HG03066 (cell line): ENCODE measurements at regions not wholly inside any gene's neighbourhood (a gene's known extent, or its start where the extent isn't known, plus 50 kb on each side); places are given as distances from the start of the nearest gene placed in this dataset.

Source experiments
- ATAC-seq: cut with Tn5 transposase; IDR thresholded peaks from one replicate; pipeline ENCODE4 v1.9.1; 2021; ENCODE audit warnings: low read depth; ENCODE audit not compliant: unreplicated experiment

DNA sequence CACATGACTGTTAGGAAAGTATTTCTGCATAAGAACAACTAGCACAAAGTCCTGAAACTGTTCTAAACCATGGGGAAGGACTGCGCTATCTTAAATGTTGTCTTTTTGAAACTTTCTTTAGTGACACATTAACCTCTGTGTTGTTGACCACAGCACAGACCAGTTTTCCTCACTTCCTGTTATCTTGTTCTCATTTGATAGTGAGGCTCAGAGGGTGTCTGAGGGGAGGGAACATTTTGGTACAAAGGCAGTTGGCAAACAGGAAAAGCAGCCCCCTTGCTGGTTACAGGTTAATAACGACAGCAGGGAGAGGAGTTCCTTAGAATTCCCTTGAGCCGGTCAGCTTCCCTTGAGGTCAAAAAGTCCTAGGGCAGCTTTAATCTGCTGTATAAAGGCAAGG, 143.5 kb upstream of the BMP2 start:
- ATAC-seq: peak; percentile 99

DNA sequence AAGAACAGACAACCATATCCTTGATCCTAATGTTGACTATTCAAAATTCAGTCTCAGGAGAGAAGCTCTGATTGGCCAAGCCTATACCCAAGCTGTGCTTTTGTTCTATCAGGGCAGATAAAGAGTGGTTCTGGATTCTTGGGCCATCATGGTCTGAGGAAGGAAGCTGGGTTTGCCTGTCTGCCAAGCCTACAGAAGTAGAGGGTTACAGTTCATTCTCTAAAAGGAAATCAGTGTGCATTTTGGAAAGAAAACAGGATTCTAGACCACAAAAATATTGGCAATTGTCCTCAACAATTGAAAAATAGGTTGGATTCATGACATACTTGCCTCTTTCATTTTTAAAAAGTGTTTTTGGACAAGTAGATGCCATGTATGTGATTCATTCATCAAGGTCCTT, 145.4 kb upstream of the BMP2 start:
- no peak for ATAC-seq

DNA sequence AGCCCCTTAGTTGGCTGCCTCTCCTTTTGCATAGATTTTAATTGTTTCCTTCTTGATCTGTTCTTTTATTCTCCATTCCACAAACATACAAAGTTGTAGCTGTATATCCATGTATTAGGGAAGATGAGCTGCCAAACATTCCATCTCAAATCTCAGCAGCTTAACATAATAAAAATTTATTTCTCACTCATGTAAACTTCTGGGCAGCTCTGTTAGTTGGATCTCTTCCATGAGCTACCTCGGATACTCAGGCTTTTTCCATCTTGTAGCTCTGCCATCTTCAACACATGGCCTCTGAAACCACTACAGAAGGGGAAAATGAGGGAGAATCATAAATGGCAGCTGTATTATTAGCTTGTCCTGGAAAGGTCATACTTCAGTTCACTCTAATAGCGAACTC, 149.4 kb upstream of the BMP2 start:
- ATAC-seq: no peak

DNA sequence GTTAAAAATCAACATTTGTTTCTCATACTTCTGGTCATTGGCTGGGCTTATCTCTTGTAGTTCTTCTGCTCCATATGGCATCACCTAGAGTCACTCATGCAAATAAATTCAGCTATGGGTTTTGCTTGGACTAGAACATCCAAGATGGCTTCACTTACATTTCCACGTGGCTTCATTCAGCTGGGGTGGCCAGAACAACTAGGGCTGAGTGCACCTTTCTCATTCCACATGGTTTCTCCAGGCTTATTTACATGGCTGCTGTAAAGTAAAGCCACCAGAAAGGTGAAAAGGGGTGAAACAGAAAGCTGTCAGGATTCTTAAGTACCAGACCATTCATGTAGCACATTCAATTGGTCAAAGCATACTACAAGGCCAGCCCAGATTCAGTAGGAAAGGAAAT, 151.1 kb upstream of the BMP2 start:
- no peak for ATAC-seq

DNA sequence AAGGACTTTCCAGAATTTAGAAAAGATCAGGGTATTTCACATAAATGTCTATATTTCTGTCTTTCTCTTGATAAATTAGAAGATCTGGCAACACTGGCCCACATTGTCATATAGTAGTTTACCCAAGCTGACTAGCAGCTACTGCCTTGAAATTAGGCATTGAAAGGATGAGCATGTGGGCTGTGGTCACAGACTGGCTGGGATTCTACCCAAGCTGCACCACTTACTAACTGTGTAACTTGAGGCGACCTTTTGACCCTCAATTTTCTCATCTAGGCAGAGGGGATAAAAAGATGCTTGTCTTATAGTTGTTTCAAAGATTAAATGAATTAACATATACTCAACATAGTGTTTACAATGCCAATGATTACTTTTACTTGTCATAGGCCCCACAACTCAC, 152.7 kb upstream of the BMP2 start:
- ATAC-seq: no peak

DNA sequence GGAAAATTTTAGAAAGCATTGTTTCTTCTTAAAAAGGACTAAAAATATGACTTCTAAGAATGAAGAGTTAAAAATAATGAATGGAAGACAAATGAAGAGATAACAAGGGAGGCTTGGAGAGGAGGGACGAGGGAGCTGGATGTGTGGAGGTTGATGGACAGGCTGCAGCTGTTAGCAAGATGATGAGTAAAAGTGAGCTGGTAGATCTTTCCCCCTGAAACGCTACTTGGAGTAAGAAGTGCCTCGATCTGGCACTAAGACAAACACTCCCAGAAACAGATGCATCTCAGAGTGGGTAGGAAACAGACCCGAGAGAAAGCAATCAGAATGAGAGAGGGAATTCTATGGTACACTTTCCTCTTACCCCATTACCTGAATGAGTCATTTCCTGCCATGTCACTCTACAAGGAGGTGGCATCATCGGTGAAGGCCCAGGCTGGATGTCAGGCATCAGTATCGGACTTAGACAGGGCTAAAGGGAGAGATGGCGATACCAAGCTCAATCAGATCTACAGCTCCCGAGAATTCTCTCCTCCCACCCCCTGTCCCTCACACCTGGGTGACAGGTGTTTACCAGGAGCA, 154.1 kb upstream of the BMP2 start:
- ATAC-seq: no peak

DNA sequence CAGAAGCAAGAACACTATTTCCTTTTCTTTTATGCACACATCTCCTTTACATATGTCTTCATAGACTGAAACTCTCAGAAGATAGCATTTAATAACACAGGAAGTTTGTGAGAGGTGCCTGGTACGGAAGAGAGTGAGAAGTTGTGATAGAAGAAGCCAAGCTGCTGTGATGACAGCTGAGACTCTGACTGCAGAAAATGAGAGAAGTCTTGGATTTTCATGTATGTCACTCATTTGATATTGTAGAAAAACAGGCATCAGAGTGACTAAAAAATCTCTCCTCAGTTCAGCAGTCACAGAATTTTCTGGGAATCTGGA, 154.9 kb upstream of the BMP2 start:
- no peak for ATAC-seq

DNA sequence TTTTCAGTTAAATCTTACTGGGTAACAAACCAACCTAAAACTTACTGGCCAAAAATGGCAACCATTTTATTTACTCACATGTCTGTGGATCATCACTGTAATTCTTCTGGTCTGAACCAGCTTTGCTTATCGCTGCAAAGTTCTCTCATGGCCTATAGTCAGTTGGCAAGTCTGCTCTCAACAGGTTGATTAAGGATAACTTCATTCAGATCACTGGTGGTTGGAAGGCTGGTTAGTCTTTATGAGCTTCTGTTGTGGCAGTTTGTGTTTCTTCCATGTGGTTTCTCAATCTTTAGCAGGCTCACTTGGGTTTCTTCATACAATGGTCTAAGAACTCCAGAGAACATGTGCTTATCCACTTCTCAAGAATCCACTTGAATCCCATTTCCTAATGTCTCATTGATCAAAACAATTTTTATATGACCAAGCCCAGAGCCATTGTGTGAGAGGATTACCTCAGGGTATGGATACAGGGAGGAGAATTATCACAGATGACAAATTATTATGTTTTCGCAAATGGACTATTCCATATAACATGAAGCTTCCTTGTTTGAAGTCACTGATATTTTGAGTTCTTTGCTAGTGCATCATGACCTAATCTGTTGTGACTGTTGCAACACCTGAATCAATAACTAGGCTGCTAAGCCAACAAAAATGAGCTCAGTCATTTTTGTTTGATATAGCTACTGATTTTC, 155.4 kb upstream of the BMP2 start:
- no peak for ATAC-seq

DNA sequence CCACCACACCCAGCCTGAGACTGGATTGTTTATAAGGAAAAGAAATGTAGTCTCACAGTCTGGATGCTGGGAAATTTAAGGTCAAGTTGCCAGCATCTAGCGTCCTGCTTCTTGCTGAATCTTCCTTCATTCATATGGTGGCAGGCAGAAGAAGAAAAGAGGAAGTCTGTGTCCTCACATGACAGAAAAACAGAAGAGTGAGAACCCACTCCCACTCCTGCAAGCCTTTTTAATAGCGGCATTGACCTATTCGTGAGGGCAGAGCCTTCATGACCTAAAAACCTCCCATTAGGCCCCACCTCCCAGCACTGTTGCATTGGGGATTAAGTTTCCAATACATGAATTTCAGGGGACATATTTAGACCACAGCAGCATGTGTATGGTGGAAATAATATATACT, 160.8 kb upstream of the BMP2 start:
- ATAC-seq: no peak

DNA sequence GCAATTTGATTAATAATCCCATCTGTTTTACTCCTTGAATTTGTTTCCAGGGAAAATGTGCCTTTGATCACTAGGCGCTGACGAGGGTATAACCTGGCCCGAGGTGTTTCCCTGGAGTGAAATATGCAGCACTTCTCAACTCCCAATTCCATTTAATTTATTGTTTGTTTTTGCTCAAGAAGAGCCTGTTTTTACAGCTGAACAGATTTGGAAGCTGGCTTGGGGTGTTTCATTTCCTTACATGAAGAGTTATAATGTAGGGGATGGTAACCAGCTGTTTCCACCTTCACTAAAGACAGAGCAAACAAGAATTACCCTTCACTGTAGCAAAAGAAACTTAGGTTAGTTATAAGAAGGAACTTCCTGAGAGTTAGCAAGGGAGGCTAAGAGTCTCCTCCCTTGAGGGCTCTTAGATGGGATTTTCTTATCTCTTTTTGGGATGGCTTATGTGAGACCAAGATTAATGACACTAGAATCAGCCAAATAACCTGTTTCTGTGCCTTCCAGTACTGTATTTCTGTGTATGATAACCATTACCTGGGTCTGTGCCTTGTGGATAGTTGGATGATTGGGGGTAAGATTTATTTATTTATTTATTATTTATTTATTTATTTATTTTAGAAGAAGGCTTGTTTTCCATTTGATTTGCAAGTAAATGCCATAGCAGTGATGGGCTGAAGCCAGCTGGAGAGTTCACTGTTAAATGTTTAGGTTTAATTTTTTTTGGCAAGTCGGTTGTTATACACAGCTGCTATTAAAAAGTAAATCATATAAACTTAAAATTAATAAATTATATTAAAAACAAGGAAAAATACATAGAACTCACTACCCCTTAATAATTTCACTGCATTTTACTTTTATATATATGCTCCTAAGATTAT, 162.2 kb upstream of the BMP2 start:
- ATAC-seq: no peak

DNA sequence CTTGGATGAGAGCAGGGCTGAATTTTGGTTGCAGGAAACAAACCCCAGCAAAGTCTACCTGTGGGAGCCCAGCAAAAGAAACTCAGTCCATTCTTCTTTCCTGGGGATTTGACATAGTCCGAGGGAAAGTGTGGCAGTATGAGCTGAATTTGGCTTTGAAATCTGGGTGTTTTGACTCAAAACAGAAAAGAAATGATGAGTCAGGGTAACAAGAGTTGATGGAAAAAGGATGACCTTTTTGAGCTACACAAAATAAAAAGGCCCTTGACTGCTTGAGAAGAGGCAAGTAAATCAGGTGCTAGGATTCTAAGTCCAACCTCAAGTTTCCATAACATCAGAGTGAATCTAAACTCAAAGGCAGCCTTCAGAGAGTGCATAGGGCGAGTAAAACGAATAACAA, 163.3 kb upstream of the BMP2 start:
- ATAC-seq: no peak

DNA sequence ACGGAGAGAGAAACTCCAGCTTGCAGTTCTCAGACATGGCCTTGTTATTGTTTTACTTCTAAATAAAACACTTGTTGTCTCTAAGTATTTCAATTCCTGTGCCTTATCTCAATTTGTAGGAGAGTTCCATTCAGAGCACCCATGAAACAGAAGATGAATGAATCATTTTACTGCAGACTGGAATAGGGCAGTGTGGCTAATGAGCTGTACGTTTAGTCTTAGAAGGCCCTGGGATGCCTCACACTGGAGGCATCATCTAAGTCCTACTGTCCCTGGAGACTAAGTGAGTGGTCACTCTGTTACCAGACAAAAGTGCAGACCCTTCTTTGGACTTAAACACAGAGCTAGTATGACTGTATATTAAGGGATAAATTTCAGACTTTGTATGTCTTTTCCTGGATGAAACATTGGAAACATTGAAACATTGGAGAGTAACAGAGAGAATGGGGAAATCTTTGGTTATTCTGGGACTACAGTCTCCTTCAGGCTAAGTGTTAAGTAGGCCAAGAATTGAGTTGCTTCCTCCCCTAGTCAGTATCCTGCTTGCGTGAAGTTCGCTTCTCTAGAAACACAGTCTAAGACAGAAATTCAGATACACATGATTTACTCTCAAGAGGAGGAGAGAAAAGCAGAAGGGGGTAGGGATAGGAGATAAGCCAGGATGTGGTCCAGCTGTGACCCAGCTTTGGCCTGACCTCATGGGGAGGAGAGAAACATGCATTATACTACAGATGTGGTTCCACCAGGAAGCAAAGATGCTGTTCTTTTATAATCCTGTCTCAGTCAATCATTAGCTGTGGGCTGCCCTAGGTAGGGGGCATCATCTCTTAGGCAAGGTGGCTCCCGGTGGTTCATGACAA, 167.4 kb upstream of the BMP2 start:
- ATAC-seq: no peak

DNA sequence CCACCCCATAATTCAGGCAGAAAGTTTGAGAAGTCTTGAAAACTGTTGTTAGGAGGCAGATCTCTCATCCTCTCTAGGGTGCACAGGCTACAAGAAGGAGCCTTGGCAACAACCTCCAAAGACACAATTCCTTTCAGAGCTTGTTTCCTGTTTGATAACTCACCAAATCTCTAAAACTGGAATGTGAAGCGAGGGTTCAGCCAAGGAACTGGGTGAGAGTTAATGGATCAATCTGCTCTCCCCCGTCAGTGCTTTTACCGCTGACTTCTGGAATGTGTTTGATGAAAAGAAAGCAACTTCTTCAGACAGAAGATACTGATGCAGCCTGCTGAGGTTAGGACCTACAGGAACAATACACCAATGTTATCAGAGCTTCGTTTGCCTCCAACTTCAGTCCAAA, 171.8 kb upstream of the BMP2 start:
- ATAC-seq: no peak

DNA sequence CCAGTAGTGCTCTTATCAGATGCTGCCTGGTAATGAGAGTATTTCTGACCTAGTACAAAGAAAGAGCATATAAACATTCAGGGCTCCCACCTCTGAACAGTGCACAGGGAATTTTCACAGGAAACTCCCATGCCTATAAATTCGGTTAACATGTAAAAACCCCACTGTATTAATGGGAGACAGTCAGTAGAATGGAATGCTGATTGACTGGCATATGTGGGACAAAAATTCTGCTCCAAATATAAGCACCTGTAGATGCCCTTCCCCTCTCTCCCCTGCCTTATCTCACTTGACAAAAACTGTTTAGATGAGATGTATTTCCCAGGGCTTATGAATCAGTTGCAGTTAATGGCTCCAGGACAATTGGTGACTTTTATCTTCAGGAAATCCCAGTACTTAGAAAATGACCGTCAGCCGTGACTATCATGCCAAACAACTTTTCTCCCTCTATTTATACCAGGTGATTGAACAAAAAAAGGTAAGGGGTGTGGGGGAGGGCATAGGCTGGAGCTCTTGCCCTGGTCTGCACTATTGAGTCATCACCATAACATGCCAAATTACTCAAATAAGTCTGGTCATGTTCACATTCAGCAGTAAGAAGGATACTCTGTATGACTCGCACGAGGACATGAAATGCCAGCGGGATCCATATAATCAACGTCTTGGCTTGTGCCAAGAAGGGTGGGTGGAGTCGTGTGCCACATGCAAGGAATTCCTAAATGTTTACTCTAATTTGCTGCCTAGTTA, 176.4 kb upstream of the BMP2 start:
- no peak for ATAC-seq

DNA sequence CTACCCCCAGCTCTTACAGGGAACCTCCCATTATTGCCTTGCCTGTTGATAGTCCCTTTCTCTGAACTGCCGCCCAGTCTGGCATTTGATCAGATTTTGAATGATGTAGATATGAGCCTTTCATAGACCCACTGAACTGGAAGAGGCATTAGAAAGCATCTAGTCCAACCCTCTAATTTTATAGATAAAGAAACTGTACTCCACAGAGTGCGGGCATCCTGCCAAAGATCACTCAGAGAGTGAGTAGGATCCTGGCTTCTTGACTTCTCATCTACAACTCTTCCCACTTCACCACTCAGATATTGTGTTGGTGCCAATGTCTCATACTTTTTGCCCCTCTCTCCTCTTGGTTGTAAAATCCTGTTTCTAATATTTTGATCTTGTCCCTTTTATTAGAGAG, 179.2 kb upstream of the BMP2 start:
- no peak for ATAC-seq

DNA sequence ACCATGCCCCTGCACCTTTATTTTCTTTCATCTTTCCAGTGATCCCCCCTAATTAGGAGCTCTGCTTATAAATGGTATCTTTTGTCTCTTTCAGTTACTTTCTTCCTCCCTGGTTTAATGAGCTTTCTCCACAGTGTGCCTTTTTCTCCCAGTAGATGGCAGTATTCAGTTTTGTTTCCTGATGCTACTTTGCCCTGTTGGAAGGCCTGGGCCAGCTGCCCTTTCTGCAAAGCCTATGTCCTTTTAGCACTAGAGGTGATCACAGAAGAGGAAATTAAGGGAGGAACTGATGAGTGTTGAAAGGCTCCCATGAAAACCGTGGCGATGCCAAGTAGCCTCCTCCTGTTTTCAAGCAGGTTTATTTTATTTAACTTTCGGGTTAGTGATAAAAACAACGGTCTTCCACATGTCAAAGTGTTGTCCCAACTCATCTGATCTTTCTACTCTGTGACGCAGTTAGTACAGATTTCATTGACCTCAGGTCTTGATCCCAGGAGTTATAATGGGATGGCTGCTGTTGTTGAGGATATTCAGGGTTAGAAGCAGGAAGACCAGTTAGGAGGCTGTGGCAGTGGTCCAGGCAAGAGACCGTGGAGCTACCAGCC, 184.2 kb upstream of the BMP2 start:
- ATAC-seq: peak; percentile 71

DNA sequence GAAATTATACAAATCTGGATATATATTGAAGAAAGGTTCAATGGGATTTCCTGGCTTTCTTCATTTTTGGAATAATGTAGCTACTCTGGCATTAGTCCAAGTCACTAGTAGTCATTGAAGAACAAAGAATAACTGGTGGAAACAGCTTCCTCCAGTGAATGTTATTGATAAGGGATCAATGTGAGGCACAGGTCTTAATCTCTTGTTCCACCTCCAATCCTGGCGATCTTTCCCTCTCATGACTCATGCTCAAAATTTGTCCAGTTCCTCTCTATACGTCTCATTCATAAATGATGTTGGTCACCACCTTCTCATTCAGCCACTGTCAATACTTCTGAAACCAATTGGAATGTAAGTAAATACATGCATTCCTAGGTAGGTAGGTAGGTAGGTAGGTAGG, 185.0 kb upstream of the BMP2 start:
- no peak for ATAC-seq

DNA sequence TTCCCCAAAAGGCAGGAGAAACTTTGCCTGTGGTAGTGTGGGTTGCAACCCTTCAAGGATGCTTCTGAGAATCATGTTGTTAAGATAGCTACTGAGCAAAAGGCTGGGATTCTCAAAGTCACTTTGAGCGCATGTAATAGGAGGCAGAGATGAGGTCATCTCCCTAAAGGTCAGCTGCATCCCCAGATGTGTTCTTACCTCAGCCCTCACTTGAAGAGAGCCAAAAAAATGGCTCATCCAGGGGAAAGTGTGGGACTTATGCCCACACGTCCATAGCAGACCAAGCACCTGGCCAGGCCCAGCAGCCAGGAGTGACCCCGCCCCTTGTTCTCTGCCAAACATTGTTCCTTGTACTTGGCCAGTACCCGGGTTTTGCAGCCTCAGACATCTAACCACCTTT, 187.0 kb upstream of the BMP2 start:
- ATAC-seq: no peak

DNA sequence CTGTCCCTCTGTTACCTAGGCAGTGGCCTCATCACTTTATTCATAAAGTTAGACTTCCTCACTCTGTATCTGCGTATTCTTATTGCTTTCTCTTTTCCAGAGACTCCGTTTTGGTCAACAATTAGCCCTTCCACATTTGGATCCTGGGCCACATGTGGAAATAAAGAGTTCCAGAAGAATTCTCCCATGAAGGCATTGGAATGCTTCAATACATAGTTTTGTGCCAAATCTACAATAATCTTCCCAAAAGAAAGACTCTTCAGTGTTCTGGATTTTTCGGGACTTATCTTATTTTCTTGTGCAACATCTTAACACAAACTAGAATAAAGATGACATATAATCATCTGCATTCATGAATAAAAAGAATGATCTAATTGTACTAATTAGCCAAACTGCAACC, 187.7 kb upstream of the BMP2 start:
- ATAC-seq: no peak

DNA sequence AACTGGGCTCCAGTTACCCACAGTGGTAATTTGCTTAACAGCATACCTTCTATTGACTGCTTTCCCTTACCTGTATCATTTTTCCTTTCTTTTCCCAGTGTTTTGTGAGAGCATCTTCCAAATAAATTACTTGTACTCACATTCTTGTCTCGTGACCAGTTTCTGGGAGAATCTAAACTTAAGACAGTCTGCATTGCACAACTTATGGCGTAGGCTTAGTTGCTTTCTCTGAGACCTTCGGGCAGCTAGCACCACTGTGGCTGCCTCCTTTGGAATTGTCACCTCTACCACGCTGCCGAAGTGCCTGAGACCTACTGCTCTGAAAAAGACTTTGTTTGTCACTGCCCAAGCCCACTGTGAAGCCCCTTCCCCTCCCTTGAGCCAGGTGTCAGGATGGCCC, 188.1 kb upstream of the BMP2 start:
- ATAC-seq: no peak
